Uterus (tissue), 2 donors: ENCODE measurements at regions not wholly inside any gene's neighbourhood (a gene's known extent, or its start where the extent isn't known, plus 50 kb on each side); places are given as distances from the start of the nearest gene placed in this dataset.

ENCODE experiments used
- POLR2A ChIP-seq, 2 donors: fragments of 450-650 bp; IDR thresholded peaks; one replicate each; pipeline ENCODE4 v1.6.1; 2016; ENCODE audit warnings: antibody characterized with exemption in 2 of 2, mild to moderate bottlenecking in 1 of 2, moderate library complexity in 1 of 2
- TF ChIP-seq, protein P1 (sequence below), 4 experiments: fragments of 200-600 bp in 2 of 4; fragments of 450-650 bp in 2 of 4; sonication (generic) in 2 of 4; IDR thresholded peaks; one replicate each; pipeline ENCODE4 v1.5.1; 2016 to 2019; ENCODE audit warnings: antibody characterized with exemption in 4 of 4, mild to moderate bottlenecking in 2 of 4, moderate library complexity in 1 of 4

DNA sequence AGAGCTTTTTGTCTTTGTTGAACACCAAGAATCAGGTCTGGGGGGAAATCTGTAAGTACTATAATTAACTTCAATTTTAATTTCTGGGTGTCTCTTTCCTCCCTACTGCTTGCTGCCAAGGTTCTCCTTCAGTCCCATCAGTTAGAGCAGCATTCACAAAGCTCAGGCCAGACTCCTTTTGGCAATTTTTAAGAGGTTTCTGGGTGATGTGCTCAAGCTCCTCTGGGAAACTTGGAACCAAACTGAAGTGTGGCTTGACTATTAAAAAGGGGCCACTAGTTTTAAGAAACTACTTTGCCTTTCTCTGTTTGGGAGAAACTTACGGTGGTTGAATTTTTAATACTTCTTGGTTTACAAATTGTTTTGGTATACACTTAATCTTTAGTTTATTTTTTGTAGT is 227.7 kb upstream of the SOX2 start:
- TF ChIP-seq, protein P1, sequence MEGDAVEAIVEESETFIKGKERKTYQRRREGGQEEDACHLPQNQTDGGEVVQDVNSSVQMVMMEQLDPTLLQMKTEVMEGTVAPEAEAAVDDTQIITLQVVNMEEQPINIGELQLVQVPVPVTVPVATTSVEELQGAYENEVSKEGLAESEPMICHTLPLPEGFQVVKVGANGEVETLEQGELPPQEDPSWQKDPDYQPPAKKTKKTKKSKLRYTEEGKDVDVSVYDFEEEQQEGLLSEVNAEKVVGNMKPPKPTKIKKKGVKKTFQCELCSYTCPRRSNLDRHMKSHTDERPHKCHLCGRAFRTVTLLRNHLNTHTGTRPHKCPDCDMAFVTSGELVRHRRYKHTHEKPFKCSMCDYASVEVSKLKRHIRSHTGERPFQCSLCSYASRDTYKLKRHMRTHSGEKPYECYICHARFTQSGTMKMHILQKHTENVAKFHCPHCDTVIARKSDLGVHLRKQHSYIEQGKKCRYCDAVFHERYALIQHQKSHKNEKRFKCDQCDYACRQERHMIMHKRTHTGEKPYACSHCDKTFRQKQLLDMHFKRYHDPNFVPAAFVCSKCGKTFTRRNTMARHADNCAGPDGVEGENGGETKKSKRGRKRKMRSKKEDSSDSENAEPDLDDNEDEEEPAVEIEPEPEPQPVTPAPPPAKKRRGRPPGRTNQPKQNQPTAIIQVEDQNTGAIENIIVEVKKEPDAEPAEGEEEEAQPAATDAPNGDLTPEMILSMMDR (IDR thresholded peaks at IDR 0.05) = no peak
- TF ChIP-seq POLR2A (IDR thresholded peaks at IDR 0.05) = no peak
